DMS153 treated with DMSO at 0.1 percent for 48 hours (cell line): ENCODE measurements at regions not wholly inside any gene's neighbourhood (a gene's known extent, or its start where the extent isn't known, plus 50 kb on each side); places are given as distances from the start of the nearest gene placed in this dataset.

Experiments used
- DNase-seq: peaks from one replicate; lab custom pipeline; 2025; ENCODE audit not compliant: unreplicated experiment; lab: John Stamatoyannopoulos, UW

- DNase-seq, result no peak
These were observed 173.8 kb downstream of the ACTL7B start for GRCh38 chr9:108681851-108682590.

DNA sequence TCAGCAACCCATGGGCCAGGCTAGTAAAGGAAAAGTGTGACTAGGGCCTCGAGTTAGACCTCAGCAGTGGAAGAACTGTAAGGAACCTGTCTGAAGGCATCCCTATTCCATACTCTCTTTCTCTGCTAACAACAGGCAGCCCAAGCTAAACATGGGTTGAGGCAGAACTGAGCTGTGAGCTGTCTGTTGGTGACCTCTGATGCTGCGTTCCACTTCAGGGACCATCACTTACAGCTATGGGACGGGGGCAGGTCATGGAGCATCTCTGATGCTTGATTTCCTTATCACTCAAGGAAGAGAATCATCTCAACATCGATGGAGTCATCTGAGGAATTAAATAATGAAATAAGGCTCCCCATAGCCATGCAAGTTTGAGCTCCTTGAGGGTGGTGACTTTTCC is 174.8 kb downstream of the ACTL7B start:
- DNase-seq, result no peak

GRCh38 chr9:108677776-108678175 is 178.0 kb downstream of the ACTL7B start:
- no peak for DNase-seq

DNA sequence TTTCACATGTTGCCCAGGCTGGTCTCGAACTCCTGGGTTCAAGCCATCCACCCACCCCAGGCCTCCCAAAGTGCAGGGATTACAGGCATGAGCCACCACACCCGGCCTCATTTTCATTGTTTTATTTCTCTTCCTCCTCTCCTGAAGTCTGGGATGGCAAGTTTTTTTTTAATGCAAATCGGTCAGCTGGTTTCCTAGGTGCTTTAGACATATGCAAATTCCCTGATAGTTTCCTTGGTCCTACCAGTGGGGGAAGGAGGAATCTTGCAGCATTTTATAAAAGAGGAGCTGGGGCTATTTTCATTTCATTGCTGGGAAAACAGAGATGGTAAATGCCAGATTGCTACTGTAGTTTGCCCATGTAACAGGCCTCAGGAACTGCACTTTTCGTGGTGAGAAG is 179.4 kb downstream of the ACTL7B start:
- DNase-seq, result no peak

- no peak for DNase-seq
These were observed 180.1 kb downstream of the ACTL7B start for GRCh38 chr9:108675708-108676107.

- no peak for DNase-seq
These were observed 180.8 kb downstream of the ACTL7B start for GRCh38 chr9:108674766-108675530.

GRCh38 chr9:108673386-108673785 is 182.4 kb downstream of the ACTL7B start:
- no peak for DNase-seq

- no peak for DNase-seq
These were observed 183.2 kb downstream of the ACTL7B start for GRCh38 chr9:108672475-108673190.

GRCh38 chr9:108671794-108672193 is 184.0 kb downstream of the ACTL7B start:
- DNase-seq, result no peak

GRCh38 chr9:108671176-108671575 is 184.6 kb downstream of the ACTL7B start:
- no peak for DNase-seq

- no peak for DNase-seq
These were observed 186.8 kb downstream of the ACTL7B start for GRCh38 chr9:108668938-108669335.

DNA sequence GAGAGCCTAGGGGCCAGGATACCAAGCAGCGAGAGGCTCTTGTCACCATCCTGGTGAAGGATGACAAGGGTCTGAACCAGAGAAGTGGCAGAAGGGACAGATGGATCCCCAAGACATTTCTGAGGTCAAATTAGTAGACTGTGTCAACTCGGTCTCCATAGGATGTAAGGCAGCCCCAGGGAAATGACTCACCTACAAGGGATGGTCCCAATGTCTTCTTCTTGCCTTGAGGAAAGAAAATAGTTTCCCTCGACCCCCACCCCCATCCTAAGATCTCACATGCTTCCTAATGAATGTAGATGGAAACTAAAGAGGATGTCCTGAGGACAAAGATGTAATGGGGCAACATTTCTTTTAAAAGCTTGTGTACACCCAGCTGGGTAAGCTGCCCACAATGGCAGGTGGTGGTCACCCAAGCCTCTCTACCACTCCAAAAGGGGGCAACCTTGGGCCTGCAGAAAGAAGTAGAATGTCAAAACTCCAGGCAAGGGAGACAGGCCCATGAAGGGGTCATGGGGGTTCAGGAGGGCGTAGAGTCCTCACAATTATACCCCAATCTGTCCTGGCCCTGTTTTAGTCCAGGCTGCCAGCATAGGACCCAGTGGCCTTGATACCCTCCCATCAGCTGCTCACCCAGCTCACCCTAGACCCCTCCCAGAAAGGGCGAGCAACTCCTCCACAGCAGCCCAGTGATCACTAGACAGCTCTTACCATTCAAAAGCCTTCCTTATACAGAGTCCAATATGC is 187.4 kb downstream of the ACTL7B start:
- no peak for DNase-seq

DNA sequence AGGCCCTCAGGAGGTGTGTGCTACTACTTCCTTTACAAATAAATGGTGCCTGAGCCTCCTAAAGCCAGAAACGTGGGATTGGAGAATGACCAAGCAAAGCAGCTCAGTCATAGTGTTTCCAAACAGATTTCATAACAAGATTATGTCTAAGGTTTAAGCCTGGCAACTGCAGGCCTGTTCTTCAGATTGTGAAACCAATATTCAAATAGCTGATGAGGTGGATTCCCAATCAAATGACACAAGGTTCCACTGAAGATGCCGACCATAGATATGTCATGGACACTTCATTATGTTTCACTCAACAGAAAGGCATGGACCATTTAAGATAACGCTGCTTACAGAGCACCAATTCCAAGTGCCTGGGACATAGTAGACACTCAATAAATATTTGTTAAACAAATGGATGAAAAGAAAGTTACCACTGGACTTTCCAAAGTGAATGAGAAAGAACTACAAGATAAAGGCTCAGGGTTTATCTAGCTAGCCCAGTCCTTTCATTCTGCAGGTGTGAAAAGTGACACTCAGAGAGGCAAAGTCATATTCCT is 189.5 kb downstream of the ACTL7B start:
- DNase-seq, result no peak

DNA sequence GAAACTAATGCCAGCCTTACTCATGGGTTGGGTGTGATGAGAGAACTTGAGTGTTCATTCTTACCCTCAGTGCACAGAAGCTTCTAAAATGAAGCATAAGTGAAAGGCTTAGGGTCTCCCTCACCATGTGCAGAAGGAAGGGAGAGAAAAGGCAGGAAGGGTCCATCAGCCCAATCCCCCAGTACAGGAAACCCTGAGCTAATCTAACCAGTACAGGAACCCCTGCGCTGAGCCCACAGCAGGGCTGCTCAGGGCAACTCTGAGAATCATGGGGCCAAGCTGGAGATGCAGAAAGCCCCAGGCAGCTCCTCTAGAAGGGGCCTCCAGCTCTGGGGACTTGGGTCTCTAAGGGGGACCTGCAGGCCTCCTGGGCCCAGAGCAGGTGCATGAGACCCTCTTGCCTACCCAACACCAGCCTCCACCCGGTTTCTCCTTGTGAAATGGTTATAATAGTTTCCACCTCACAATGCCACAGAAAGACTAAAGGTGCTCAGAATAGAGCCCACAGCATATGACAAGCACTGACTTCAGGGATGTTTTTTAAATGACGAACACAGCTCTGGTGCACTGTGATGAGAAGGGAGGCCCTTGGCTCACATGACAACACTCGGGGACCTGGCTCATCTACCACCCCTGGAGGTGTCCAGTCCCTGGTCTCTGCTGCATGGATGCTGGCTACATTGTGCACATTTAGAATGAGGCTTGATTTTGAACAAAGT is 190.1 kb downstream of the ACTL7B start:
- DNase-seq, result no peak

DNA sequence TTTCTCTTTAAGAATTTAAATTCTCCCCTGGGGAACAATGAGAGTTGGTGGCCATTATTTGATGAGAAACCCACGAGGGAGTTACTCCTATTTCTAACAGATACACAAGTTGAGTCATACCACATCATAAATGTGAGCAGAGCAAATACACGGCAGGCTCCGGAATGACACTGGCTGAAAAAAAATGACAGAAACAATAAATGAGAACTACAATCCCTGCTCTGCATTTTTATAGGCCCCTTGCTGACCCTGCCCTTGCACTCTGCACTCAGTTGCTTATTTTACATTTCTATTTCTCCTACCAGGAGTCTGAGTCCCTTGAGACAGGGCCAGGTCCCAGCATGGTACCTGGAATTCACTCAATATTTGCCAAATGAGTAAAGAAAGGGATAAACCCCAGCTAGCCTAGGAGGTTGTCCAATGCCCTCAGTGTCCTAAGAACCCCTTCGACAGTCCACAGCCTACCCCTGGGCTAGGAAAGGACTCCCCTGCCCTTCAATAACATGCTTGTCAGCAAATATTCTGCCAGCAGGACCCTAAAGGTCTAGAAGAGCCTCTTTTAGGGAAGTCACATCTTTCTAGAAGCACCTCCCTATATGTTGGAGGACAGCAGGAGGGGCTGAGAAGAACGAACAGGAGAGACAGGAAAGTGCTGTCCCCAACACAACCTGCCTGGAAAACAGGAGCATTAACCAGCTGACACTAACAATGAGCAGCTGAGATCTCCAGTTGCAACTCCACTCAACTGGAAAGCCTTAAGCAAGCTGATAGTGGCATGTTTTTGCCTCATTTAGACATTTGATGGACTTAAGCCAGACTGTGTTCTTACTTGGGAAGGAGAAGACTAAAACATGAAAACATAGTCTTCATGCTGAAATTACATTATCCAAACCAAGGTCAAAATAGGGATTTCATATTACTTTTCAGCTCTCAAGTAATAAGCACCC is 191.2 kb downstream of the ACTL7B start:
- DNase-seq, result no peak

GRCh38 chr9:108663422-108663821 is 192.4 kb downstream of the ACTL7B start:
- no peak for DNase-seq

GRCh38 chr9:108662956-108663355 is 192.8 kb downstream of the ACTL7B start:
- DNase-seq, result no peak

DNA sequence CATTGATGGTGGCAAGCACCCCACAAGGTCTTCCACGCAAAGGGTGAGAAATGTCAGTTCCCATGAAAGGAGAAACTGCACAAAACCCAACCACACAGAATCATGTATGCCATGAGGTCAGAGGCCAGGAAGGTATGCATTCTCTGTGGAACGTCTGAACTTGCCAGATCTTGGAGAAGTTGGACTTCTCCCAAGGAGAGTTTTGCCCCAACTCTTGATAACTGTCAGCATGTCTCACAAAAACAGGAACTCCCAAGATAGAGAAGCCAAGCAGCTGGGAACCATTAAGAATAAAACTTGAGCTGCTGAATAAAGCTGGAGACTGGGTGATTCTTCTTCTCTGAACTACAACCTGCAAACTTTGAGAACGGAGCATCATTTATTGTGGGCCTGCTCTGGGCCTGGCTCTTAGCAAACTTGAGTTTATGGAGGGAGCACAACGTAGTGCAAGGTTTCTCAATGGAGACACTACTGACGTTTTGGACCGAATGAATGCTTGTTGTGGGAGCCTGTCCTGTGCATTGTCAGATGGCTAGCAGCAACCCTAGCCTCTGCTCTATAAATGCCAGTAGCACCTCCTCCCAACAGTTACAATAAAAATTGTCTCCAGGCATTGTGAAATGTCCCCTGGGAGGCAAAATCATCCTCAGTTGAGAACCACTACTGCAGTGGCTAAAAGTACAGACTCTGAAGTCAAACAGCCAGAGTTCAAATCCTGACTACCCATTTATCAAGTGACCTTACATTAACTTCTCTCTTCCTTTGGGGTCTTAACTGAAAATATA is 193.5 kb downstream of the ACTL7B start:
- DNase-seq, result no peak
